ENCODE measurements at regions not wholly inside any gene's neighbourhood (a gene's known extent, or its start where the extent isn't known, plus 50 kb on each side); places are given as distances from the start of the nearest gene placed in this dataset.

DNA sequence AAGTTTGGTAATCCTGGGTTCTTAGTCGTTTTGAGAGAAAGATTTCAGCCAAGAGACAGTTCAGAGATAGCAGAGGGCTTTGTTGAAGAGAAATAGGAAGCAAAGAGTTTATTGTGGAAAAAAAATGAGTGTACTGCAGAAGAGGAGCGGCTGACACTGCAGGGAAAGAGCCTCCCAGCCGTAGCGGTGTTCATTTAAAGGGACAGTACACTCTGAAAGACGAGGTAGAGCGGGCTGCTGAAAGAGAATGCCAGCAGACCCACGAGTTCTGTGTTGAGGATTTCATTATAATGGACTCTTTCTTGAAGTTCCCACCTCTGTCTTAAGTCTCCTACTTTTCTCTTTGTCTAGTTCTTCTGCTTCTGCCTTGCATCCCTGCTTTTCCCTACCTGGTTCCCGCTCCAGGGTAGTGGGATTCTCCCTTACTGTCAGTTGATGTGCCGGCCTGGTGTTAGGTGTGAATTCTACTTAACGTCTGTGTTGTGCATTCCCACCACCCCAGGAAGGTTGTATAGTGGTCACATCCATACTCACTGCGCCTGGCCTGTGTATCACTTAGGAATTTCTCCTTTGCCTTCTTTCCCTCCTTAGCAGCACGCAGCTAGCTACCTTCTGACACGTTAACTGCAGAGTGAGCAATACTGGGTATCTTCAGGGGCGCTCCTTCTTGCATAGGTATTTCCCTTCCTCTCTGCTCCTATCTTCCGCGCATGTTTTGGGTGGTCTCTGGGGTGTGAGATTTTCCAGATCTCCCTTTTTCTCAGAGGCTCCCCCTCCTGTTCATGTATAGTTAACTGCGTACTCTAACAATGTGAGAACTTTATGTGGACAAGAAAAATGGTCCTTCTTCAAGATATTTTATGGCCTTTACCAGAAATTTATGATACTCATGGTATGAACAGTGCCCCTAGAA lies 164.5 kb downstream of the PTH2R start:
- Histone ChIP-seq H3K36me3 (no peaks in the 10 kb centered on the region), H3K4me3 (replicated peaks in 1 of 3) (no peak overlapping the region), H3K27ac (no peak overlapping the region), H3K4me1 (no peaks in the 10 kb centered on the region), H3K9me3 (no peaks in the 10 kb centered on the region), H3K27me3 (no peaks in the 10 kb centered on the region)
- WGBS, 2 donors, result 53 to 57% methylated on average over 17 of the region's 17 CpGs
- DNase-seq, result no peak
- intact Hi-C loops (cut with DNase I), result no loop called here
- TF ChIP-seq CTCF (IDR thresholded peaks at IDR 0.05) (no peak), POLR2A (IDR thresholded peaks at IDR 0.05) (no peak)

- no peak overlapping the region for H3K4me3 ChIP-seq (replicated peaks in 1 of 3)
- H3K27ac ChIP-seq, result no peak overlapping the region
- DNase-seq, result no peak
- TF ChIP-seq CTCF (IDR thresholded peaks at IDR 0.05) (no peak), POLR2A (IDR thresholded peaks at IDR 0.05) (no peak)
- H3K4me1 ChIP-seq, result no peaks in the 10 kb centered on the region
- intact Hi-C loops (cut with DNase I), result no loop called here
- no peaks in the 10 kb centered on the region for H3K9me3 ChIP-seq
- no peaks in the 10 kb centered on the region for H3K36me3 ChIP-seq
- no peaks in the 10 kb centered on the region for H3K27me3 ChIP-seq
Measured at GRCh38 chr2:208571764-208572131, 165.2 kb downstream of the PTH2R start.

- DNase-seq, result no peak
- Histone ChIP-seq H3K36me3 (no peaks in the 10 kb centered on the region), H3K4me3 (replicated peaks in 1 of 3) (no peak overlapping the region), H3K4me1 (no peaks in the 10 kb centered on the region), H3K27ac (no peak overlapping the region), H3K9me3 (no peaks in the 10 kb centered on the region), H3K27me3 (no peaks in the 10 kb centered on the region)
- 60 to 71% methylated on average over 1 of the region's 1 CpG for WGBS, 2 donors
- TF ChIP-seq CTCF (IDR thresholded peaks at IDR 0.05) (no peak), POLR2A (IDR thresholded peaks at IDR 0.05) (no peak)
- intact Hi-C loops (cut with DNase I), result no loop called here
Measured at GRCh38 chr2:208573569-208573968, 167.0 kb downstream of the PTH2R start.

DNA sequence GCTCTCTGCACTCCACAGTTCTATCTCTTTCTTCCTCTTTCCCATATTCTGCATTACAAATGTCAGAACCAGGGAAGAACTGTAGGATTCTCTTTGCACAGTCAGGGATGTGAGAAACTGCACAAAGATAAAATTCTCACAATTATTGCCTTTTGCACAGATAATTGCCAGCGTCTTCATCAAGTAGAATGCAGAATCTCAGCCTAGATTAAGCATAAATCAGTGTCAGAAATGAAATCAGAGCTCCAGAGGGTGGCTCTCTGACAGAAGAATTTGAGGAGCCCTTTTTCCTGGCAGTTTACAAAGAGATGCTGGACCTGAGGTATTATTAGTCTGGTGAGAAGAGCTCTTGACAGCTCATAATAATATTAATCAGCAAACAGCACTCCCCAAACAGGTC lies 173.1 kb downstream of the PTH2R start:
- WGBS, 2 donors, result 59 to 68% methylated on average over 1 of the region's 1 CpG
- Histone ChIP-seq H3K4me1 (no peaks in the 10 kb centered on the region), H3K36me3 (no peaks in the 10 kb centered on the region), H3K27ac (no peak overlapping the region), H3K27me3 (no peaks in the 10 kb centered on the region), H3K4me3 (replicated peaks in 1 of 3) (no peak overlapping the region), H3K9me3 (no peaks in the 10 kb centered on the region)
- TF ChIP-seq CTCF (IDR thresholded peaks at IDR 0.05) (no peak), POLR2A (IDR thresholded peaks at IDR 0.05) (no peak)
- DNase-seq, result no peak
- intact Hi-C loops (cut with DNase I), result no loop called here

GRCh38 chr2:208584378-208584985 lies 177.9 kb downstream of the PTH2R start:
- Histone ChIP-seq H3K27ac (no peak overlapping the region), H3K27me3 (no peaks in the 10 kb centered on the region), H3K4me1 (no peaks in the 10 kb centered on the region), H3K4me3 (replicated peaks in 1 of 3) (no peak overlapping the region), H3K9me3 (no peaks in the 10 kb centered on the region), H3K36me3 (no peaks in the 10 kb centered on the region)
- DNase-seq, result no peak
- no peak for TF ChIP-seq POLR2A (IDR thresholded peaks at IDR 0.05)
- TF ChIP-seq CTCF (IDR thresholded peaks at IDR 0.05), result no peak
- intact Hi-C loops (cut with DNase I), result no loop called here
- WGBS, 2 donors, result 54 to 55% methylated on average over 5 of the region's 5 CpGs
